Upper lobe of left lung (tissue), 4 donors: ENCODE measurements at regions not wholly inside any gene's neighbourhood (a gene's known extent, or its start where the extent isn't known, plus 50 kb on each side); places are given as distances from the start of the nearest gene placed in this dataset.

ENCODE experiments used
- CTCF ChIP-seq, 6 experiments: fragments of 450-650 bp in 4 of 6; fragments of 200-600 bp in 2 of 6; sonication (generic) in 2 of 6; IDR thresholded peaks; one replicate each; pipeline ENCODE4 v1.5.1; 2016 to 2019; ENCODE audit warnings: antibody characterized with exemption in 6 of 6
- EP300 ChIP-seq, 4 donors: sonication (generic); formaldehyde crosslinking; IDR thresholded peaks; one replicate each; pipeline ENCODE4 v1.5.1; 2017; ENCODE audit warnings: antibody characterized with exemption in 4 of 4, control low read depth in 2 of 4
- POLR2A ChIP-seq, 4 donors: fragments of 450-650 bp; IDR thresholded peaks; one replicate each; pipeline ENCODE4 v1.5.1; 2016 to 2017; ENCODE audit warnings: antibody characterized with exemption in 4 of 4, mild to moderate bottlenecking in 2 of 4

GRCh38 chr5:93890657-93891056 lies 149.3 kb upstream of the POU5F2 start:
- TF ChIP-seq CTCF (IDR thresholded peaks at IDR 0.05) = no peak
- no peak for TF ChIP-seq EP300 (IDR thresholded peaks at IDR 0.05)
- no peak for TF ChIP-seq POLR2A (IDR thresholded peaks at IDR 0.05)
